GM13977 (cell line): ENCODE measurements at regions not wholly inside any gene's neighbourhood (a gene's known extent, or its start where the extent isn't known, plus 50 kb on each side); places are given as distances from the start of the nearest gene placed in this dataset.

Experiments used
- DNase-seq: peaks from one replicate; pipeline ENCODE4 v3.0.0; 2012; ENCODE audit warnings: low spot score
- in situ Hi-C: fragments of 300-500 bp; cut with MboI; formaldehyde crosslinking; loops from one replicate; pipeline ENCODE4 v1.12.0; 2022; ENCODE audit warnings: low sequenced_read_pairs, low pct_unique_long_range_greater_than_20kb, mixed read lengths, inconsistent platforms; ENCODE audit not compliant: unreplicated experiment
- TF ChIP-seq, protein P1 (sequence below): IDR thresholded peaks from 2 replicates; pipeline ENCODE4 v1.5.1; 2012; ENCODE audit warnings: mild to moderate bottlenecking, control low read depth; ENCODE audit not compliant: insufficient read depth; ENCODE audit errors: extremely low read depth, missing control alignments

DNA sequence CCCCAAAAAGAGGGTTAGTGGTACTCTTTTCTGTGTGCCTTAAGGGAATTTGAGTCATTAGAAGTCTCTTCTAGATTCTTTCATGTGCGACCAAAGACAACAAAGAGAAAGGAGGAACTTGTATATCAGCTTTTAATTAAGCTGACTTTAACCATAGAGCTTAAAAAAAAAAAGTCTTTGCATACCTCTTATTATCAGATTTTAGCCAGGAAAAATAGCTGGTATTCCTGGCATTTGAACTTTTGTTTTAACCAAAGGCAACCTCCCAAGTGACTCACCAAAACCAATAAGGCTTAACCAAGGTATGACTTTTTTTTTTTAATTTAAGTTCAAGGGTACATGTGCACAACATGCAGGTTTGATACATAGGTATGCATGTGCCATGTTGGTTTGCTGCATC lies 375.0 kb downstream of the CDC5L start:
- in situ Hi-C loops: no loop called here
- no peak for DNase-seq
- TF ChIP-seq, protein P1, sequence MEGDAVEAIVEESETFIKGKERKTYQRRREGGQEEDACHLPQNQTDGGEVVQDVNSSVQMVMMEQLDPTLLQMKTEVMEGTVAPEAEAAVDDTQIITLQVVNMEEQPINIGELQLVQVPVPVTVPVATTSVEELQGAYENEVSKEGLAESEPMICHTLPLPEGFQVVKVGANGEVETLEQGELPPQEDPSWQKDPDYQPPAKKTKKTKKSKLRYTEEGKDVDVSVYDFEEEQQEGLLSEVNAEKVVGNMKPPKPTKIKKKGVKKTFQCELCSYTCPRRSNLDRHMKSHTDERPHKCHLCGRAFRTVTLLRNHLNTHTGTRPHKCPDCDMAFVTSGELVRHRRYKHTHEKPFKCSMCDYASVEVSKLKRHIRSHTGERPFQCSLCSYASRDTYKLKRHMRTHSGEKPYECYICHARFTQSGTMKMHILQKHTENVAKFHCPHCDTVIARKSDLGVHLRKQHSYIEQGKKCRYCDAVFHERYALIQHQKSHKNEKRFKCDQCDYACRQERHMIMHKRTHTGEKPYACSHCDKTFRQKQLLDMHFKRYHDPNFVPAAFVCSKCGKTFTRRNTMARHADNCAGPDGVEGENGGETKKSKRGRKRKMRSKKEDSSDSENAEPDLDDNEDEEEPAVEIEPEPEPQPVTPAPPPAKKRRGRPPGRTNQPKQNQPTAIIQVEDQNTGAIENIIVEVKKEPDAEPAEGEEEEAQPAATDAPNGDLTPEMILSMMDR: no peak

DNA sequence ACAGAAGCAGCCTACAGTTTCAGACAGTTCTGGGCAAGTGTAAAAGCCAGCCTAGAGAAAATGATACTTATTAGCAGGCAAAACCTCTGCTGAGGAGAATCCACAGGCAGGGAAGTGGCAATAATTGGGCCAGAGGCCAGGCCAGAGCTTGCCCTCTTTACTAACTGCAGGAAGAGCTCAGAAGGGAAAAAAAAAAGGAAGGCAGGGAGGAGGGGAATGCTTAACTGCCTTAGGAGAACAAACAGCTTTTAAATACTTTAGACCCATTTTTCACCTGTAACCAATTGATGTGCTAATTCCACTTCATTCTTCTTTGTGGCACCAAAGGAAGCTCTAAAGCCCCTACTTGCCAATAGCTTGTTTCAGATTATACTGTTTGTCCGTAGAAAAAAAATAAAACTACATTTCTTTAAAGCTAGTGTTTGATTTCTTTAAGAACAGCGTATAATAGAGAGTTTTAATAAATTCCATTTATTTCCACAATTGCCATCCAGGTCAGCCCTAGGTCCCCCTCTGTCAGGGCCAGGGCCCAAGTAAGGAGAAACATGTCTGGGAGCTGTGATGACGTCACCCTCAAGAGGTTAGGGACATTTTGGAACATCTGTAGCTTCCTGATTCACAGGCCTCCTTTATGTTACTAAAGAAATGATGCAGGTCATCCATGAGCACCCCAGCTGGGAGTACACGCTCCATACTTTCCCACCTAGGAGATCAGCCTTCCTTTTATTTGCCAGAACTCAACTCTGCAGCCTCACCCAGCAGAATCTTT lies 384.3 kb downstream of the CDC5L start:
- in situ Hi-C loops: no loop called here
- TF ChIP-seq, protein P1: no peak
- DNase-seq: no peak

DNA sequence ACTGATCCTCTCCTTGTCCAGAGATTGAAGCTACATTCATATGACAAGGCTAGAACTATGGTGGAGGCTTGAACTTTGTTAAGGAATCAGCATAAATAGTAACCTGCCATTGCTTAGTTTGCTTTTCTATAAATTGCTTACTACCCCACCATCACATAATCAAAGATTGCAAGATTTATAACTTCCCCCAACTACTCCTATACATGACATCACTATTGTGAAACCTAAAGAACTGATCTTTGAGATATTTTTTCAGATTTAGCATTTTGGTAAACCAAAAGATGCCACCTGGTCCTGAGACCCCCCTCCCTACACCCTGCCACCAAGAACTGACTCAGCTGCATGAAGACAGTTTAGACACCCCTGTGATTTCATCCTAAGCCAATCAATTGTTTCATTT lies 385.3 kb downstream of the CDC5L start:
- in situ Hi-C loops: no loop called here
- no peak for DNase-seq
- TF ChIP-seq, protein P1: no peak

DNA sequence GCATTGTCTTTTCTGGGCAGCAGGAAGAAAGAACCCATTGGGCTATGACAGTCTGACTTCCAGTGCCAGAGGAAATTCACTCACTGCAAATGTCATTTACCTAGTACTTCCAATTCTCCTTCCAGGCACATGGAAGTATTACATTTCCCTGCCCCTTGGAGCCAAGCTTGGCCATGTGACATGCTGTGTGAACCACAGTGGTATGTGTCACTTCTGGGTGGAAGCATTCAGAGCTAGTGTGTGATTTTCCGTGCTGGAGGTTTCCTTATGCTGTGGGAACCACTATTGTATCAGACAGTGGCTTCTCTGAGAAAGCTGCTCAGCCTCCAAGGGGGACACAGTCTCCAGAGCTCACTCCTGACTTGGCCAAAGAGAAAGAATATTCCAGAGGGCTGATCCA lies 387.6 kb downstream of the CDC5L start:
- DNase-seq: no peak
- in situ Hi-C loops: no loop called here
- TF ChIP-seq, protein P1: no peak

DNA sequence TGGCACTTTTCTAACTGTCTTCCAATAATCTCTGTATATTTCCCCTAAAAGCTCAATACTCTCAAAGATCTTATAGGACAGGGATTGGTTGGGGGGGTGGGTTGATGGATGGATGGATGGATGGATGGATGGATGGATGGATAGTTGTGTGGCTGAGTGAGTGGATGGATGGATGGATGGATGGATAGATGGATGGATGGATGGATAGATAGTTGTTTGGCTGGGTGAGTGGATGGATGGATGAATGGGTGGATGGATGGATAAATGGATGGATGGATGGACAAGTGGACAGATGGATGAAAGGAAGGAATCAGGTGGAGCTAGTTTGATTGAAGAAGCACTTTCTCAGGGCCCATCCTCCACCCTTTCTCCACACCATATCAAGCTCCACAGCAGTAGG lies 388.8 kb downstream of the CDC5L start:
- TF ChIP-seq, protein P1: no peak
- in situ Hi-C loops: no loop called here
- no peak for DNase-seq

DNA sequence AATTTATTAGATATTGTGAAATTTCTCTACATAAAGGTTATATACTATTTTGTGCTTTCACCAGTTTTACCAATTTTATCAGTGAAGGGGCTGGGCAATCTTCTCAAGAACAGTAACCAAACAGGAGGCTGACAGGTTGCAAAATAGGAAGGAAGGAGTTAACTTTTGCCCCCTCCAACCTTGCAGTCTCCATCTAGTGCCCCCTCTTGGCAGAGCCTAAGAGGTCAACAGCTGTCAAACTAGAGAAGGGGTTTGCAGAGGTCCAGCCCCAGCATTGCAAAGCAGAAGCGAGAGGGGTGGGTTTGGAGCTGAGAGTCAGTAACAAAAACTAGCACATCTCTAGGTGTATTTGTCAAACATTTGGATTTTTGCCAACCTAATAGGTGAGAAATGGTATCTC lies 391.0 kb downstream of the CDC5L start:
- in situ Hi-C loops: no loop called here
- no peak for DNase-seq
- TF ChIP-seq, protein P1: no peak
